Mucosa of rectum (tissue), 2 donors: ENCODE measurements at regions not wholly inside any gene's neighbourhood (a gene's known extent, or its start where the extent isn't known, plus 50 kb on each side); places are given as distances from the start of the nearest gene placed in this dataset.

Source experiments
- H3K27ac ChIP-seq, 2 donors: one replicate each; pipeline ENCODE4 v1.7.0; 2013; ENCODE audit warnings: inconsistent platforms in 2 of 2, low read depth in 2 of 2, low read length in 2 of 2
- H3K27me3 ChIP-seq, 2 donors: one replicate each; pipeline ENCODE4 v1.7.0; 2013; ENCODE audit warnings: low read length in 2 of 2; ENCODE audit not compliant: control insufficient read depth in 2 of 2, insufficient read depth in 2 of 2
- H3K36me3 ChIP-seq, 2 donors: one replicate each; pipeline ENCODE4 v1.7.0; 2013; ENCODE audit warnings: low read length in 2 of 2; ENCODE audit not compliant: control insufficient read depth in 2 of 2, insufficient read depth in 2 of 2
- H3K4me1 ChIP-seq, 2 donors: one replicate each; pipeline ENCODE4 v1.7.0; 2013; ENCODE audit warnings: low read length in 2 of 2, mild to moderate bottlenecking in 1 of 2; ENCODE audit not compliant: control insufficient read depth in 2 of 2, insufficient read depth in 2 of 2
- H3K4me3 ChIP-seq, 2 donors: one replicate each; pipeline ENCODE4 v1.7.0; 2013; ENCODE audit warnings: low read length in 2 of 2
- H3K9ac ChIP-seq, 2 donors: one replicate each; pipeline ENCODE4 v1.7.0; 2013; ENCODE audit warnings: low read length in 2 of 2, low read depth in 1 of 2, mild to moderate bottlenecking in 1 of 2
- H3K9me3 ChIP-seq, 2 donors: one replicate each; pipeline ENCODE4 v1.7.0; 2013; ENCODE audit warnings: low read length in 2 of 2; ENCODE audit not compliant: control insufficient read depth in 2 of 2
- donor health status: healthy.
- donor health status: Normal muscosa, but diverticular disease.

DNA sequence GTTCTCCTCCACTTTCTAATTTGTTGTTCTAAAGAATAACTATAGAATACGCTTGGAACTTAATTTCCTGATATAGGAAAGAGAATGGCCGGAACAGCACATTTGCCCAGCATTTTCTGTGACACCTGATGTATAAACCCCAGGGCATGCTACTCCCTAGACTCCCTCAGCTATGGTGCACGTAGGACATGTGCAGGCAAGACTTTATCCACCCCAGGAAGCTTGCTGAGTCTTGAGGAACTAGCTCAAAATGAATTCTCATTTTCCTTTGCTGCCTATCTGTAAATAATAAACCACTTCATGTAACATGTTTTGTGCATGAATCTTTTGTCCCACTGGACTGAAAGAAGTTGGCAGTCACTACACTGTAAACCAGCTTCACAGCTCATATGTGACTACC, 535.8 kb upstream of the SLITRK1 start:
- Histone ChIP-seq H3K27me3 (no peaks in the 10 kb centered on the region), H3K36me3 (no peaks in the 10 kb centered on the region), H3K4me1 (no peaks in the 10 kb centered on the region), H3K27ac (no peak overlapping the region), H3K4me3 (no peak overlapping the region), H3K9ac (no peak overlapping the region), H3K9me3 (no peaks in the 10 kb centered on the region)

DNA sequence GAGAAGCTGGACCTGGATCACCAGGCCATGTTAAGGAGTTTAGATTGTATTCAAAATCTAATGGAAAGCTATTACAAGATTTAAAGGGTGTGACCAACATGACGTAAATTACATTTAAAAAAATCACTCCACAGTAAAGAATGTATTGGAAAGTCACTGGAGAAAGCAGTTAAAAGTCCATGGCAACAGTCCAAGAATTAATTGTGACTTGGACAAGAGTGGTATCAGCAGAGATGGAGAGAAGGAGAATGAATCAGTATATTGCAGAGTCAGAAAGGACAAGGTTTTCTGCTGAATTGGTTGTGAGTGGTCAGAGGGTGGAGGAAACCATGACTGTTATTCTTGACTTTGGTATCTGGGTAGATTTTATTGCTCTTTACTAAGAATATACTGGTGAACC, 535.1 kb upstream of the SLITRK1 start:
- Histone ChIP-seq H3K4me1 (no peaks in the 10 kb centered on the region), H3K36me3 (no peaks in the 10 kb centered on the region), H3K27ac (no peak overlapping the region), H3K4me3 (no peak overlapping the region), H3K9ac (no peak overlapping the region), H3K27me3 (no peaks in the 10 kb centered on the region), H3K9me3 (no peaks in the 10 kb centered on the region)

DNA sequence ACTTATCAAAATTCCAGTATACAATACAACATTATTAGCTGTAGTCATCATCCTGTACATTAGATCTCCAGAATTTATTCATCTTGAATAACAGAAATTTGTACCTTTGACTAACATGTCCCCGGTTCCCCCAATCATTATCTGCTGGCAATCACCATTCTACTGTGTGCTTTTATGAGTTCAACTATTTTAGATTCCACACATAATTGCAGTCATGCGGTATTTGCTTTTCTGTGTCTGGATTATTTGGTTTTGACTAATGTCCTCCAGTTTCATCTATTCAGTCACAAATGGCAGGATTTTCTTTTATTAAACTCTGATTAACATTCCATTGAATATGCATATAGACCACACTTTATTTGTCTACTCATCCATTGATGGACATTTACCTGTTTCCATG, 530.7 kb upstream of the SLITRK1 start:
- no peaks in the 10 kb centered on the region for H3K27me3 ChIP-seq

DNA sequence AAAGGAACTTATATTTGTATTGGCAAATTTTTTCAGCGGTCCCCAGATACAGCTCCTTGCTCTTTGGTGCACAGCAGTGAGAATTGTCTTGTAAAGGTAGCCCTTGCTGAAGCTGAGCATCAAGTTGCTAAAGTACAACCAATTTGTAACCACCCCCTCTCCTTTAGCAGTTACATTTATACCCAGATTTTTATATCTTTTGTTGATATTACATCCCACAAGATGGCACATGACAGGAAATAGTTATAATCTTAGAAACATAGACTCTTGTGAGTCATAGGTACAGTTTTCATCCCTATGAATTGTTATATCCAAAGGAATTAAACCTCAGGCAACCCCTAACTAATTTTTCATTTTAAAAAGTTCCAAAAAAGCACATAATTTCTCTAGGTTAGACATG, 523.0 kb upstream of the SLITRK1 start:
- no peak overlapping the region for H3K9ac ChIP-seq
- no peaks in the 10 kb centered on the region for H3K9me3 ChIP-seq
- H3K4me1 ChIP-seq = no peaks in the 10 kb centered on the region
- H3K27ac ChIP-seq = no peak overlapping the region
- no peaks in the 10 kb centered on the region for H3K27me3 ChIP-seq
- H3K4me3 ChIP-seq = no peak overlapping the region
- no peaks in the 10 kb centered on the region for H3K36me3 ChIP-seq

More for the DNA sequence above, 530.7 kb upstream of the SLITRK1 start:
- no peaks in the 10 kb centered on the region for H3K9me3 ChIP-seq
- H3K27ac ChIP-seq = no peak overlapping the region
- no peak overlapping the region for H3K9ac ChIP-seq
- no peaks in the 10 kb centered on the region for H3K36me3 ChIP-seq
- H3K4me3 ChIP-seq = no peak overlapping the region
- H3K4me1 ChIP-seq = no peaks in the 10 kb centered on the region

DNA sequence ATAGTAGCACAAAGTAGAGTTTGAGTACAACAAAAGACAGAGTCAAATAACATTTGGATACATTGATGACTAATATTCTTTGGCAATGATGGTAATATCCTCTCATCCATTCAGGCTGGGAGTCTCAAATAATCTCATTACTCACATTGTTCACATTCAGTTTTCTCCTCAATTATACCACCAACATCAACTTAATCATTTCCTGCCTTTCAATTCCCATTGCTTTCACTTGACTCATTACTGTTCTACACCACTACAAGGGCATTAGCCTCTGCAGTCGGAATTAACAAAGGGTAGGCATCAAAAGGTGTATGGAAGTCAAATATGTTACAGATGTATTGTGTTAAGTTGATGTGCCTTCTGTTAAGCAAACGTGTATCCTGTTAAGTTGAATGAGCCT, 518.4 kb upstream of the SLITRK1 start:
- H3K4me1 ChIP-seq = no peaks in the 10 kb centered on the region
- H3K27me3 ChIP-seq = no peaks in the 10 kb centered on the region
- H3K9ac ChIP-seq = no peak overlapping the region
- no peaks in the 10 kb centered on the region for H3K36me3 ChIP-seq
- no peak overlapping the region for H3K4me3 ChIP-seq
- no peak overlapping the region for H3K27ac ChIP-seq
- peaks cover 0 to 4% of the 10 kb centered on the region in 2 donors for H3K9me3 ChIP-seq

DNA sequence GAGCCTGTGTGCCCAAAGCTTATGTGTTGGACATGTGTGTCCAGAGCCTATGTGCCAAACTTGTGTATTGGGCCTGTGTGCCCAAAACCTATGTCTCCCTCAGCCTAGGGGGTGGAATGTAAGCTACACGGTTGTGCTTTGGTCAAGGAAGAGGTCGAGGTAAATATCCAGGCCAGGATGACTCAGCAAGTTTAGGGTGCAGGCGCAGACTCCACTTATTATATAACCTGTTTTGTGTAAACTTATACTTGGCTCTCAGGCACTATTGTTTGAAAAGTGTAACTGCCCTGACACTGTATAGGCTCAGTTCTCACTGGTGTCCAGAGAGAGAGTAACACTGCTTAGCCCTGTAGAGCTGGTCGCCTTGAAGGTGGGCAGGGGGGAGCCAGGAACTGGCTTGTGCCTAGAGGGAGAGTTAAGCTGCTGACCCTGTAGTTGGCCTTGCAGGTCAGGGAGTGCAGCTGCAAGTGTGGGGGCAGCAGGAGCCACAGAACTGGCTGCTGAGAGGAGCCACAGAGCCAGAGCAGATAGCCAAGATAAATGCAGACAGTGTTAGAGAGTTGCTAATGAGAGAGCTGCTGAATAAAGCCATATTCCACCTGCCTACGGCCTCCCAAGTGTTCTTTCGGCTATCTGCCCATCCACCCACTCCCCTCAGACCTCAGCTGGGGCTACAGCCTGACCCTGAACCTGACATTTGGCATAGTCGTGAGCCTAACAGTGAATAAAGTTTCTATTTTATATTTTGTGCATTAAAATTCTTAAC, 517.2 kb upstream of the SLITRK1 start:
- H3K27me3 ChIP-seq = no peaks in the 10 kb centered on the region
- no peaks in the 10 kb centered on the region for H3K36me3 ChIP-seq
- peaks cover 0 to 4% of the 10 kb centered on the region in 2 donors for H3K9me3 ChIP-seq
- no peak overlapping the region for H3K9ac ChIP-seq
- H3K27ac ChIP-seq = no peak overlapping the region
- no peaks in the 10 kb centered on the region for H3K4me1 ChIP-seq
- no peak overlapping the region for H3K4me3 ChIP-seq

DNA sequence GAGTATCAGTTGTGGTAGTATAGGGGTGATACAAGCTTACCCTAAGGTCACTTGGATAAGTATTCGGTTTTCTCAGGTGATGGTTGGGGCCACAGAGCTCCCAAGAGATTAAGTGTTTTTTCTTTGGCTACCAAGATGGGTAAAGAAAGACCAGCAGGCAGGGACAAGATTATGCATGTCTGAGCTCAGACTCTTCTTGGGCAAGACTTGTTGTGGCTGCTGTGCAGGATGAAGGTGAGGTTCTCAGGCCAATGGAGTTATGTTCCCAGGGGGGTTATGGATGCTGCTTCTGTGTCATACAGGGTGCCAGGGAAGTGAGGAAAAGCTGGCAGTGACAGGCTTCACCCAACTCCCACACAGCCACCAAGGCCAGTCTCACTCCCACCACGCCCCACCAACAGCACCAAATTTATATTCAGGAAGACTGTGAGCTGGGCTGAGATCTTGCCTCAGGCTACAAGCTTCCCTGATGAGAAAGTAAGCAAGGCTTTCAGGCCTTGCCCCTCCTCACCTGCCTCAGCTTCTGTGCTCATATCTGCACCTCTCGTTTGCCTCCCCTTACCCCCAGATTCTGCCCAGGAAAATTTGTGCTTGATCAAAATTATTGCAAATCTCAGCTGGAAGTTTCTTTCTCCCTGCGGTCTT, 511.8 kb upstream of the SLITRK1 start:
- Histone ChIP-seq H3K27me3 (no peaks in the 10 kb centered on the region), H3K36me3 (no peaks in the 10 kb centered on the region), H3K27ac (no peak overlapping the region), H3K9me3 (peaks cover 3% of the 10 kb centered on the region in 2 donors), H3K9ac (no peak overlapping the region), H3K4me1 (no peaks in the 10 kb centered on the region), H3K4me3 (no peak overlapping the region)

DNA sequence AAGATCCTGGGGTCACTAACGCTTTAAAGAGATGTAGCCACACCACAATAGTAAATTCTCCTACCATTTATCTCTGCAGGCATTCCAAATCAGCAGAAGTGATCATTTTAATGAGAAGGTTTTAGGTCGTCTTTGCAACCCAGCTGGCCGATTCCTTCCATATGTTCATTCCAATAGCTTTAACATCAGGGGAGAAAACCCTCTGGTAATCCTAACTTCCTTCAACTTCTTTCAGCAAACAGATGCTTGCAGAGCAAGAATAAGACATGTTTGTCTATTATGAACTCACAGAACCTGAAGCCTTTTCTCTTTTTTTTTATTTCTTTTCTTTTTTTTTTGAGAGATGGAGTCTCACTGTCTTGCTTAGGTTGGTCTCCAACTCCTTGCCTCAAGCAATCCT, 498.6 kb upstream of the SLITRK1 start:
- Histone ChIP-seq H3K9me3 (peaks cover 0 to 6% of the 10 kb centered on the region in 2 donors), H3K36me3 (no peaks in the 10 kb centered on the region), H3K9ac (no peak overlapping the region), H3K4me3 (no peak overlapping the region), H3K27ac (no peak overlapping the region), H3K4me1 (no peaks in the 10 kb centered on the region), H3K27me3 (no peaks in the 10 kb centered on the region)

DNA sequence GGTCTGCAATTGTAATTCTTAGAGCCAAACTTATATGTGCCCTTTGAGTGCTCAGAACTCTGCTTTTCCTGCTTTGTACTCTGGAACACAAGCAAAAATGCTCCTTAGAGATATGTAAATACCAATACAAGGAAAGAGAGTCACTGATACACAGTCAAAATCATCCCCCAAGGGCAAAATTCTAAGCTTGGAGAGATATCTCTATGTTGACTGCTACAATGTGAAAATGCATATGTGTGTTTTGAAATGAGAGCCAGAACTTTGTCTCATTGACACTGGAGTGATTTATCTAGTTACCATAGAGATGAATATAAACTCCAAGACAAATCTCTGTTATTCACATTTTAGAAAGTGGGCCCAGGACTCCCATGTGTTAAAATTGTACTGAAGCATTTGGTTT, 494.8 kb upstream of the SLITRK1 start:
- Histone ChIP-seq H3K27me3 (no peaks in the 10 kb centered on the region), H3K27ac (no peak overlapping the region), H3K36me3 (no peaks in the 10 kb centered on the region), H3K9ac (no peak overlapping the region), H3K4me1 (no peaks in the 10 kb centered on the region), H3K4me3 (no peak overlapping the region), H3K9me3 (peaks cover 0 to 2% of the 10 kb centered on the region in 2 donors)

DNA sequence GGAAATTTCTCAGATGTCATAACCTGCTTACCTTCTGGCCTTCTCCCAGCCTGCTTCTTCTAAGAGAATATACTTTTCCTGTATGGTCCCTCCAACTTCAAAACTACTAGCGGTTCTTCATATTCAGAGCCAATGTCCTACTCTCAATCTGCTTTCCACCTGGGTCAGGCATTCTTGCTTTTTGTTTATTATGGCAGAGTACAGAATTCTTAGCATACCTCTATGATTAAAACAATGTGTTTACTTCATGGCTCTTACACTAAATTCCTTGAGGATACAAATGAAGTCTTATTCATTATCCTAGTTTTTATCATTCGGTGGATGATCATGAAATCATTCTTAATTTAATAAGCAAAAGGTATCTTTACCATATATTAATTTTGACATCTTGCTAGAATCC, 484.2 kb upstream of the SLITRK1 start:
- Histone ChIP-seq H3K4me1 (no peaks in the 10 kb centered on the region), H3K9me3 (no peaks in the 10 kb centered on the region), H3K27ac (no peak overlapping the region), H3K27me3 (no peaks in the 10 kb centered on the region), H3K9ac (no peak overlapping the region), H3K36me3 (no peaks in the 10 kb centered on the region), H3K4me3 (no peak overlapping the region)
